SK-N-SH (cell line): ENCODE measurements at regions not wholly inside any gene's neighbourhood (a gene's known extent, or its start where the extent isn't known, plus 50 kb on each side); places are given as distances from the start of the nearest gene placed in this dataset.

ENCODE experiments used
- CTCF ChIA-PET: fragments of 300-600, 350-600 bp; formaldehyde crosslinking; extraction: SDS; loops from one replicate; lab custom pipeline; 2021; lab: Yijun Ruan, JAX
- POLR2A ChIA-PET: fragments of 350-600 bp; sonication (Branson Sonifier 250); formaldehyde crosslinking; extraction: SDS; loops from one replicate; lab custom pipeline; 2020; ENCODE audit warnings: antibody characterized with exemption, inconsistent platforms; lab: Yijun Ruan, JAX
- DNase-seq: peaks from one replicate; pipeline ENCODE4 v3.0.0; 2012
- H2AFZ ChIP-seq: fragments of 200-600 bp; sonication (generic); 2 replicates; pipeline ENCODE4 v1.8.1; 2016; ENCODE audit warnings: antibody characterized with exemption, mild to moderate bottlenecking, low read depth
- H3F3A ChIP-seq: fragments of 200-600 bp; sonication (generic); replicated peaks from 2 replicates; pipeline ENCODE3; 2016; ENCODE audit warnings: antibody characterized with exemption, mild to moderate bottlenecking; ENCODE audit not compliant: insufficient read depth
- H3K27ac ChIP-seq, 2 experiments: fragments of 200-500 bp in 1 of 2; fragments of 200-600 bp in 1 of 2; sonication (Bioruptor generic) in 1 of 2; sonication (generic), shearing (Covaris generic) in 1 of 2; 2 replicates each; pipeline versions ENCODE4 v1.5.1 to v1.6.1; 2014 to 2016; ENCODE audit warnings: low read depth in 2 of 2, inconsistent platforms in 1 of 2, low read length in 1 of 2, mild to moderate bottlenecking in 1 of 2, mixed read lengths in 1 of 2
- H3K27me3 ChIP-seq: fragments of 200-600 bp; sonication (generic), shearing (Covaris generic); 2 replicates; pipeline ENCODE4 v1.6.1; 2016; ENCODE audit warnings: mixed run types; ENCODE audit not compliant: insufficient read depth
- H3K36me3 ChIP-seq, 2 experiments: fragments of 200-500 bp in 1 of 2; fragments of 200-600 bp in 1 of 2; sonication (Bioruptor generic) in 1 of 2; sonication (generic) in 1 of 2; replicated peaks in 1 of 2; 2 replicates each; pipeline versions ENCODE3 to v1.5.1; 2014 to 2016; ENCODE audit warnings: low read length in 1 of 2, mild to moderate bottlenecking in 1 of 2; ENCODE audit not compliant: insufficient read depth in 2 of 2, control insufficient read depth in 1 of 2
- H3K4me1 ChIP-seq, 2 experiments: fragments of 200-500 bp in 1 of 2; fragments of 200-600 bp in 1 of 2; sonication (Bioruptor generic) in 1 of 2; sonication (generic), shearing (Covaris generic) in 1 of 2; 2 replicates each; pipeline versions ENCODE4 v1.5.1 to v1.6.1; 2014 to 2016; ENCODE audit warnings: low read depth in 1 of 2, low read length in 1 of 2, mixed run types in 1 of 2; ENCODE audit not compliant: insufficient read depth in 2 of 2, control insufficient read depth in 1 of 2
- H3K4me2 ChIP-seq: fragments of 200-600 bp; sonication (generic), shearing (Covaris generic); 2 replicates; pipeline ENCODE4 v1.6.1; 2017; ENCODE audit warnings: mixed run types
- H3K4me3 ChIP-seq, 2 experiments: fragments of 200-500 bp in 1 of 2; fragments of 200-600 bp in 1 of 2; sonication (Bioruptor generic) in 1 of 2; sonication (generic), shearing (Covaris generic) in 1 of 2; 2 replicates each; pipeline versions ENCODE4 v1.5.1 to v1.8.1; 2014 to 2016; ENCODE audit warnings: low read depth in 2 of 2, inconsistent platforms in 1 of 2, low read length in 1 of 2, mild to moderate bottlenecking in 1 of 2, mixed read lengths in 1 of 2, moderate library complexity in 1 of 2
- H3K79me2 ChIP-seq: fragments of 200-600 bp; sonication (generic); 2 replicates; pipeline ENCODE4 v1.8.1; 2017; ENCODE audit warnings: mild to moderate bottlenecking; ENCODE audit not compliant: insufficient read depth
- H3K9ac ChIP-seq: fragments of 200-600 bp; sonication (generic); 2 replicates; pipeline ENCODE4 v1.6.1; 2017; ENCODE audit warnings: mixed run types
- H3K9me2 ChIP-seq: fragments of 200-600 bp; sonication (generic); 2 replicates; pipeline ENCODE4 v1.6.1; 2017; ENCODE audit warnings: mixed run types
- H3K9me3 ChIP-seq: fragments of 200-600 bp; sonication (generic); 2 replicates; pipeline ENCODE4 v1.6.1; 2017; ENCODE audit warnings: mixed run types, mild to moderate bottlenecking, moderate library complexity
- H4K20me1 ChIP-seq: fragments of 200-600 bp; sonication (generic); 2 replicates; pipeline ENCODE4 v1.6.1; 2017; ENCODE audit warnings: mild to moderate bottlenecking, mixed run types; ENCODE audit not compliant: insufficient read depth
- ELF1 ChIP-seq: IDR thresholded peaks from 2 replicates; pipeline ENCODE4 v1.4.0; 2012
- EP300 ChIP-seq, 2 experiments: IDR thresholded peaks; 2 replicates each; pipeline versions ENCODE4 v1.4.0 to v1.6.1; 2012; ENCODE audit warnings: borderline replicate concordance in 1 of 2, low read depth in 1 of 2, low read length in 1 of 2
- GABPA ChIP-seq: IDR thresholded peaks from 2 replicates; pipeline ENCODE4 v1.4.0; 2012; ENCODE audit warnings: low read depth, mild to moderate bottlenecking
- MEF2A ChIP-seq: IDR thresholded peaks from 2 replicates; pipeline ENCODE4 v1.4.0; 2012; ENCODE audit warnings: low read depth, borderline replicate concordance
- RCOR1 ChIP-seq: fragments of 150-350 bp; IDR thresholded peaks from 2 replicates; pipeline ENCODE4 v1.6.1; 2017; ENCODE audit warnings: antibody characterized with exemption, low read length
- WGBS: methylation state at CpG from one replicate; pipeline ENCODE4 v1.1.6; 2017; ENCODE audit warnings: low lambda C conversion rate; 5-methylcytosine and 5-hydroxymethylcytosine counted together
- TF ChIP-seq, protein P1 (sequence below): IDR thresholded peaks from 2 replicates; pipeline ENCODE4 v1.6.1; 2012; ENCODE audit warnings: mild to moderate bottlenecking, low read depth, low read length, moderate library complexity

DNA sequence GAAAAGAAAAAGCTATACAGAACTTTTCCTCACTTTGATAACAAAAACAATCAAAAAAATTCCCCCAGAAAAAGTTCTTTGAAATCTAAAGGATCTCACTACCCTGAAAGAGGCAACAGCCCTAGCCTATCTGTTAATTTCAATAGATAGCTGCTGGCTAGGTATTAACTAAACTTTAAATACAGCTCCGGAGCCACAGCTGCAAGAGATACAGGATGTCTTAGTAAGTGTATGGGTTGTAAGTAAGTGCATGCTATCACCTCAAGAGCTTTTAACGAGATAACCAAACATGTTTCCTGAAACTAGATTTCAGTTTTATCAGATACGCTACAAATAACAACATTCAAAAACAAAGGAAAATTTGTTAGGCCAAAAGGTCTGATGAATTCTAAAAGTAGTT lies 148.4 kb downstream of the KLF12 start (continued):
- no peak for TF ChIP-seq GABPA
- TF ChIP-seq, protein P1, sequence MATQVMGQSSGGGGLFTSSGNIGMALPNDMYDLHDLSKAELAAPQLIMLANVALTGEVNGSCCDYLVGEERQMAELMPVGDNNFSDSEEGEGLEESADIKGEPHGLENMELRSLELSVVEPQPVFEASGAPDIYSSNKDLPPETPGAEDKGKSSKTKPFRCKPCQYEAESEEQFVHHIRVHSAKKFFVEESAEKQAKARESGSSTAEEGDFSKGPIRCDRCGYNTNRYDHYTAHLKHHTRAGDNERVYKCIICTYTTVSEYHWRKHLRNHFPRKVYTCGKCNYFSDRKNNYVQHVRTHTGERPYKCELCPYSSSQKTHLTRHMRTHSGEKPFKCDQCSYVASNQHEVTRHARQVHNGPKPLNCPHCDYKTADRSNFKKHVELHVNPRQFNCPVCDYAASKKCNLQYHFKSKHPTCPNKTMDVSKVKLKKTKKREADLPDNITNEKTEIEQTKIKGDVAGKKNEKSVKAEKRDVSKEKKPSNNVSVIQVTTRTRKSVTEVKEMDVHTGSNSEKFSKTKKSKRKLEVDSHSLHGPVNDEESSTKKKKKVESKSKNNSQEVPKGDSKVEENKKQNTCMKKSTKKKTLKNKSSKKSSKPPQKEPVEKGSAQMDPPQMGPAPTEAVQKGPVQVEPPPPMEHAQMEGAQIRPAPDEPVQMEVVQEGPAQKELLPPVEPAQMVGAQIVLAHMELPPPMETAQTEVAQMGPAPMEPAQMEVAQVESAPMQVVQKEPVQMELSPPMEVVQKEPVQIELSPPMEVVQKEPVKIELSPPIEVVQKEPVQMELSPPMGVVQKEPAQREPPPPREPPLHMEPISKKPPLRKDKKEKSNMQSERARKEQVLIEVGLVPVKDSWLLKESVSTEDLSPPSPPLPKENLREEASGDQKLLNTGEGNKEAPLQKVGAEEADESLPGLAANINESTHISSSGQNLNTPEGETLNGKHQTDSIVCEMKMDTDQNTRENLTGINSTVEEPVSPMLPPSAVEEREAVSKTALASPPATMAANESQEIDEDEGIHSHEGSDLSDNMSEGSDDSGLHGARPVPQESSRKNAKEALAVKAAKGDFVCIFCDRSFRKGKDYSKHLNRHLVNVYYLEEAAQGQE, result no peak
- no peak for TF ChIP-seq EP300 (IDR thresholded peaks at IDR 0.05; ENCODE audit: borderline replicate concordance in 1 of 2, low read depth in 1 of 2, low read length in 1 of 2)

DNA sequence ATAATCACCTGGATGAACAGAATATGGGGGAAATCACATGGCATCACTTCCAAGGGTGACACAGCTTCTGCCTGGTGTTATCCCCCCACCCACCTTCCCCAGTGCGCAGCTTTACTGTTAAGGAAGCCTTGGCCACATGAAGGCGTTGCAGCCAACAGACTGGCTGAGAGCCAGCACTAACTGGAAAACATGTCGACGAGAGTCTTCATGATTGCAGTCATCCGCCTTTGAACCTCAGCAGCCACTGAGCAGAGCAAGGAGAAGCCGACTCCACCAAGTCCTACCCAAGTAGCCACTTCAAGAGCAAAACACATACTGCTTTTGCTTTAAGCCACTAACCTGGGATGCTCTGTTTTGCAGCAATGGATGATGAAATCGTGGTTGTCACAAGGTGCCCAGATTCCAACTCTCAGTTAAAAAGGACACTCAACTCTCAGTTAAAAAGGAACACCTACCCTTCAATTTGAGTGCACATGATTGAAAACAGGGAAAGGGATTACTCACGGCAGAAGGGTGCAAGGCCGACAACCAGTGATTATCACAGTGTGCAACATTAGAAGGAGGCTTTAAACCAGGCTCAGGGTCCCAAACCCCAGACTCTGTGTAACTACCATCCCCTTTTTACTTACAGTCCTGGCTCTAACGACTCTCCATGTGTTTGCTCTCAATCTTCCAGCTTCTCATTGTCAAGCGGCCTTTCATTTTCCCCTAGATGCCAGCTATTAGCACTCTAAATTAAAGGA lies 149.1 kb downstream of the KLF12 start:
- no peaks in the 10 kb centered on the region for H3F3A ChIP-seq
- no peak overlapping the region for H3K27ac ChIP-seq
- ChIA-PET POLR2A (no interaction called here), CTCF (no interaction called here)
- peaks cover 4 to 20% of the 10 kb centered on the region in 2 experiments for H3K36me3 ChIP-seq
- no peaks in the 10 kb centered on the region for H3K79me2 ChIP-seq
- no peaks in the 10 kb centered on the region for H3K27me3 ChIP-seq
- H3K4me3 ChIP-seq, result no peak overlapping the region
- no peak overlapping the region for H3K4me2 ChIP-seq
- no peak overlapping the region for H3K9ac ChIP-seq
- no peaks in the 10 kb centered on the region; the same call in 1 of the 2 replicates for H3K9me2 ChIP-seq
- no peak overlapping the region for H2AFZ ChIP-seq
- no peak for TF ChIP-seq GABPA
- no peak for TF ChIP-seq ELF1
- no peak for TF ChIP-seq MEF2A
- TF ChIP-seq RCOR1, result no peak
- DNase-seq, result no peak
- H4K20me1 ChIP-seq, result no peaks in the 10 kb centered on the region
- H3K9me3 ChIP-seq, result no peaks in the 10 kb centered on the region
- 94% methylated on average over 11 of the region's 11 CpGs for WGBS
- H3K4me1 ChIP-seq, result peaks cover 0 to 12% of the 10 kb centered on the region in 2 experiments; a peak in 2 of 4 replicates

DNA sequence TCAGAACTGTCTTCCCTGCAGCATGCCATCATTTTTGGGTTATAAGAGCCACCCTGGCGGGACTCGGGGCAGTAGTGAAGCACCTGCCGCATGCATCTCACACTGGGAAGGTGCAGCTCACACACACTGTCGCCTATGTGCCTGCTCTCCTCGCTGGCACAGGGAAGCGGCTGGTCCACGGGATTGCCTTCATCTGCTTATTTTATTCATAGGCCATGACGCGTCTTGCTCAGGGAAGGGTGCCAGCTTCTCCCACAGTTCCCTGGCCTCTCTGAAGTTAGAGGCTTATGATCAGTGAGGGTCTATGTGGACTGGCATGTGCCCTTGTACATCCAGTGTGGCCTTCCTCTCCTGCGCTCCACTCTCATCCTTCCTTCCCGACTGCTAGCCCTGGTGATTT lies 150.0 kb downstream of the KLF12 start:
- Histone ChIP-seq H3K4me1 (peaks cover 0 to 10% of the 10 kb centered on the region in 2 experiments; a peak in 2 of 4 replicates), H3K9me3 (no peaks in the 10 kb centered on the region), H3K4me3 (no peak overlapping the region), H2AFZ (no peak overlapping the region), H3K27ac (no peak overlapping the region), H3K79me2 (no peaks in the 10 kb centered on the region), H3K36me3 (peaks cover 4 to 22% of the 10 kb centered on the region in 2 experiments), H3F3A (no peaks in the 10 kb centered on the region), H3K9ac (no peak overlapping the region), H4K20me1 (no peaks in the 10 kb centered on the region), H3K4me2 (no peak overlapping the region), H3K27me3 (no peaks in the 10 kb centered on the region), H3K9me2 (no peaks in the 10 kb centered on the region)
- POLR2A ChIA-PET, result no interaction called here
- WGBS, result 94% methylated on average over 11 of the region's 11 CpGs
- TF ChIP-seq, protein P1, result no peak
- CTCF ChIA-PET, result no interaction called here
- DNase-seq, result no peak
